CD4-positive, CD25-positive, alpha-beta regulatory T cell (primary cell): ENCODE measurements at regions not wholly inside any gene's neighbourhood (a gene's known extent, or its start where the extent isn't known, plus 50 kb on each side); places are given as distances from the start of the nearest gene placed in this dataset.

Experiments used
- ATAC-seq, 2 donors: fragments of 150-1000 bp; cut with Tn5 transposase; one replicate each; pipeline ENCODE4 v1.10.0; 2021; ENCODE audit warnings: low read depth in 2 of 2, moderate number of reproducible peaks in 2 of 2, moderate library complexity in 1 of 2
- DNase-seq, 3 donors: peaks; one replicate each; pipeline versions ENCODE4 v3.0.0 to v3.0.0-alpha.2; 2012 to 2022; ENCODE audit warnings: mixed read lengths in 1 of 3
- H3K27ac ChIP-seq: one replicate; pipeline ENCODE4 v1.7.0; 2013; ENCODE audit warnings: mild to moderate bottlenecking, low read length; ENCODE audit not compliant: insufficient read depth, poor library complexity, severe bottlenecking
- H3K27me3 ChIP-seq: one replicate; pipeline ENCODE4 v1.7.0; 2013; ENCODE audit warnings: low read length; ENCODE audit not compliant: control insufficient read depth, insufficient read depth
- H3K36me3 ChIP-seq: one replicate; pipeline ENCODE4 v1.7.0; 2013; ENCODE audit warnings: mild to moderate bottlenecking, low read length, moderate library complexity; ENCODE audit not compliant: control insufficient read depth, insufficient read depth
- H3K4me1 ChIP-seq: 2 replicates; pipeline ENCODE4 v1.7.0; 2013; ENCODE audit warnings: mild to moderate bottlenecking, low read length; ENCODE audit not compliant: insufficient read depth, control insufficient read depth, poor library complexity, severe bottlenecking
- H3K4me3 ChIP-seq: one replicate; pipeline ENCODE4 v1.7.0; 2013; ENCODE audit warnings: low read depth, mild to moderate bottlenecking, low read length, moderate library complexity
- H3K9me3 ChIP-seq, 2 experiments: 1 replicate in 1 of 2; 2 replicates in 1 of 2; pipeline ENCODE4 v1.7.0; 2013; ENCODE audit warnings: low read length in 2 of 2, mild to moderate bottlenecking in 1 of 2, moderate library complexity in 1 of 2; ENCODE audit not compliant: control insufficient read depth in 2 of 2
- H3K27ac Mint-ChIP-seq, 3 donors: one replicate each; pipeline ENCODE4 v1.8.0; 2020 to 2022; ENCODE audit warnings: mild to moderate bottlenecking in 3 of 3, mixed read lengths in 3 of 3, moderate library complexity in 2 of 3
- H3K27me3 Mint-ChIP-seq: one replicate; pipeline ENCODE4 v1.8.0; 2022; ENCODE audit warnings: mild to moderate bottlenecking, mixed read lengths
- H3K36me3 Mint-ChIP-seq: one replicate; pipeline ENCODE4 v1.8.0; 2020; ENCODE audit warnings: mixed read lengths
- H3K4me1 Mint-ChIP-seq, 4 donors: one replicate each; pipeline ENCODE4 v1.8.0; 2020 to 2022; ENCODE audit warnings: mixed read lengths in 4 of 4, mild to moderate bottlenecking in 1 of 4
- H3K4me3 Mint-ChIP-seq, 4 donors: one replicate each; pipeline ENCODE4 v1.8.0; 2020 to 2022; ENCODE audit warnings: mild to moderate bottlenecking in 4 of 4, mixed read lengths in 4 of 4, moderate library complexity in 3 of 4
- H3K9me3 Mint-ChIP-seq, 7 donors: one replicate each; pipeline ENCODE4 v1.8.0; 2020 to 2022; ENCODE audit warnings: mixed read lengths in 7 of 7, mild to moderate bottlenecking in 3 of 7, moderate library complexity in 2 of 7

GRCh38 chr12:93306636-93307035 is 71.1 kb upstream of the NUDT4 start:
- no peak for ATAC-seq
- Mint-ChIP-seq H3K4me1 (no peaks in the 10 kb centered on the region), H3K27me3 (peaks cover 21% of the 10 kb centered on the region)

GRCh38 chr12:93308281-93308680 is 69.4 kb upstream of the NUDT4 start:
- Histone ChIP-seq H3K36me3 (no peaks in the 10 kb centered on the region), H3K4me3 (no peak overlapping the region), H3K27ac (no peak overlapping the region), H3K4me1 (no peaks in the 10 kb centered on the region), H3K27me3 (peaks cover 2% of the 10 kb centered on the region), H3K9me3 (peaks cover 0 to 3% of the 10 kb centered on the region in 2 experiments)
- no peak overlapping the region for H3K27ac Mint-ChIP-seq
- ATAC-seq (no peak), DNase-seq (no peak)
- H3K4me1 Mint-ChIP-seq: no peaks in the 10 kb centered on the region
- peaks cover 15% of the 10 kb centered on the region for H3K27me3 Mint-ChIP-seq
- H3K4me3 Mint-ChIP-seq: no peak overlapping the region
- peaks cover 0 to 12% (median 0%) of the 10 kb centered on the region in 7 donors for H3K9me3 Mint-ChIP-seq
- peaks cover 5% of the 10 kb centered on the region for H3K36me3 Mint-ChIP-seq

More at GRCh38 chr12:93306636-93307035, 71.1 kb upstream of the NUDT4 start:
- H3K9me3 ChIP-seq: peaks cover 0 to 3% of the 10 kb centered on the region in 2 experiments
- H3K27ac Mint-ChIP-seq: no peak overlapping the region
- peaks cover 0 to 12% (median 0%) of the 10 kb centered on the region in 7 donors for H3K9me3 Mint-ChIP-seq
- no peak for DNase-seq
- H3K4me1 ChIP-seq: no peaks in the 10 kb centered on the region
- H3K4me3 Mint-ChIP-seq: no peak overlapping the region
- no peak overlapping the region for H3K27ac ChIP-seq
- peaks cover 2% of the 10 kb centered on the region for H3K27me3 ChIP-seq
- H3K4me3 ChIP-seq: no peak overlapping the region
- no peaks in the 10 kb centered on the region for H3K36me3 ChIP-seq
- peaks cover 5% of the 10 kb centered on the region for H3K36me3 Mint-ChIP-seq

GRCh38 chr12:93311827-93312226 is 65.9 kb upstream of the NUDT4 start:
- no peak overlapping the region for H3K27ac Mint-ChIP-seq
- no peak for ATAC-seq
- peaks cover 0 to under 1% (median 0%) of the 10 kb centered on the region in 7 donors for H3K9me3 Mint-ChIP-seq
- Histone ChIP-seq H3K27me3 (no peaks in the 10 kb centered on the region), H3K9me3 (peaks cover 0 to under 1% of the 10 kb centered on the region in 2 experiments), H3K4me1 (no peaks in the 10 kb centered on the region), H3K27ac (no peak overlapping the region), H3K4me3 (no peak overlapping the region), H3K36me3 (no peaks in the 10 kb centered on the region)
- H3K4me1 Mint-ChIP-seq: no peaks in the 10 kb centered on the region
- H3K36me3 Mint-ChIP-seq: no peaks in the 10 kb centered on the region
- no peak for DNase-seq
- peaks cover 12% of the 10 kb centered on the region for H3K27me3 Mint-ChIP-seq
- H3K4me3 Mint-ChIP-seq: no peak overlapping the region

GRCh38 chr12:93314177-93314497 is 63.6 kb upstream of the NUDT4 start:
- Histone ChIP-seq H3K27me3 (no peaks in the 10 kb centered on the region), H3K4me1 (no peaks in the 10 kb centered on the region), H3K9me3 (no peaks in the 10 kb centered on the region), H3K4me3 (no peak overlapping the region), H3K36me3 (no peaks in the 10 kb centered on the region), H3K27ac (no peak overlapping the region)
- Mint-ChIP-seq H3K9me3 (no peaks in the 10 kb centered on the region), H3K36me3 (no peaks in the 10 kb centered on the region), H3K4me3 (no peak overlapping the region), H3K4me1 (peaks cover 0 to 7% (median 2%) of the 10 kb centered on the region in 4 donors), H3K27me3 (peaks cover 5% of the 10 kb centered on the region), H3K27ac (no peak overlapping the region)
- ATAC-seq (no peak), DNase-seq (no peak)

- no peaks in the 10 kb centered on the region for H3K9me3 Mint-ChIP-seq
- H3K27ac Mint-ChIP-seq: peak overlapping the region in 1 of 3 donors; percentile 5
- H3K4me1 Mint-ChIP-seq: peaks cover 0 to 7% (median 2%) of the 10 kb centered on the region in 4 donors
- no peaks in the 10 kb centered on the region for H3K9me3 ChIP-seq
- H3K27me3 ChIP-seq: no peaks in the 10 kb centered on the region
- H3K36me3 Mint-ChIP-seq: no peaks in the 10 kb centered on the region
- H3K4me1 ChIP-seq: no peaks in the 10 kb centered on the region
- no peak overlapping the region for H3K4me3 ChIP-seq
- H3K27me3 Mint-ChIP-seq: peaks cover 5% of the 10 kb centered on the region
- ATAC-seq: no peak
- no peak for DNase-seq
- no peaks in the 10 kb centered on the region for H3K36me3 ChIP-seq
- no peak overlapping the region for H3K4me3 Mint-ChIP-seq
- H3K27ac ChIP-seq: no peak overlapping the region
Measured at GRCh38 chr12:93315385-93315906, 62.3 kb upstream of the NUDT4 start.

GRCh38 chr12:93315907-93316622 is 61.7 kb upstream of the NUDT4 start:
- Histone ChIP-seq H3K9me3 (no peaks in the 10 kb centered on the region), H3K4me3 (no peak overlapping the region), H3K27me3 (no peaks in the 10 kb centered on the region), H3K36me3 (no peaks in the 10 kb centered on the region), H3K4me1 (no peaks in the 10 kb centered on the region), H3K27ac (no peak overlapping the region)
- no peak for DNase-seq
- Mint-ChIP-seq H3K4me1 (peaks cover 0 to 7% (median 2%) of the 10 kb centered on the region in 4 donors), H3K9me3 (no peaks in the 10 kb centered on the region), H3K4me3 (no peak overlapping the region), H3K27ac (peak overlapping the region in 1 of 3 donors; percentile 5), H3K36me3 (no peaks in the 10 kb centered on the region), H3K27me3 (peaks cover 5% of the 10 kb centered on the region)
- ATAC-seq: no peak

- Histone ChIP-seq H3K27me3 (no peaks in the 10 kb centered on the region), H3K9me3 (no peaks in the 10 kb centered on the region), H3K4me1 (no peaks in the 10 kb centered on the region), H3K27ac (no peak overlapping the region), H3K36me3 (no peaks in the 10 kb centered on the region), H3K4me3 (no peak overlapping the region)
- no peak for DNase-seq
- H3K9me3 Mint-ChIP-seq: no peaks in the 10 kb centered on the region
- peaks cover 5% of the 10 kb centered on the region for H3K27me3 Mint-ChIP-seq
- H3K4me3 Mint-ChIP-seq: no peak overlapping the region
- no peak for ATAC-seq
- no peak overlapping the region for H3K27ac Mint-ChIP-seq
- H3K36me3 Mint-ChIP-seq: no peaks in the 10 kb centered on the region
- peaks cover 0 to 7% (median 2%) of the 10 kb centered on the region in 4 donors for H3K4me1 Mint-ChIP-seq
Measured at GRCh38 chr12:93316623-93316971, 61.1 kb upstream of the NUDT4 start.

GRCh38 chr12:93317227-93317626 is 60.5 kb upstream of the NUDT4 start:
- H3K4me1 ChIP-seq: no peaks in the 10 kb centered on the region
- H3K27ac ChIP-seq: no peak overlapping the region
- Mint-ChIP-seq H3K9me3 (no peaks in the 10 kb centered on the region), H3K4me3 (no peak overlapping the region), H3K4me1 (peaks cover 0 to 7% (median 2%) of the 10 kb centered on the region in 4 donors), H3K27ac (peak overlapping the region in 1 of 3 donors; percentile 15), H3K27me3 (peaks cover 5% of the 10 kb centered on the region), H3K36me3 (no peaks in the 10 kb centered on the region)
- H3K9me3 ChIP-seq: no peaks in the 10 kb centered on the region
- ATAC-seq (peak in 1 of 2 donors; percentile 20), DNase-seq (peak in 1 of 3 donors; percentile 32)
- H3K36me3 ChIP-seq: no peaks in the 10 kb centered on the region
- no peak overlapping the region for H3K4me3 ChIP-seq
- no peaks in the 10 kb centered on the region for H3K27me3 ChIP-seq
